ENCODE measurements at regions not wholly inside any gene's neighbourhood (a gene's known extent, or its start where the extent isn't known, plus 50 kb on each side); places are given as distances from the start of the nearest gene placed in this dataset.

DNA sequence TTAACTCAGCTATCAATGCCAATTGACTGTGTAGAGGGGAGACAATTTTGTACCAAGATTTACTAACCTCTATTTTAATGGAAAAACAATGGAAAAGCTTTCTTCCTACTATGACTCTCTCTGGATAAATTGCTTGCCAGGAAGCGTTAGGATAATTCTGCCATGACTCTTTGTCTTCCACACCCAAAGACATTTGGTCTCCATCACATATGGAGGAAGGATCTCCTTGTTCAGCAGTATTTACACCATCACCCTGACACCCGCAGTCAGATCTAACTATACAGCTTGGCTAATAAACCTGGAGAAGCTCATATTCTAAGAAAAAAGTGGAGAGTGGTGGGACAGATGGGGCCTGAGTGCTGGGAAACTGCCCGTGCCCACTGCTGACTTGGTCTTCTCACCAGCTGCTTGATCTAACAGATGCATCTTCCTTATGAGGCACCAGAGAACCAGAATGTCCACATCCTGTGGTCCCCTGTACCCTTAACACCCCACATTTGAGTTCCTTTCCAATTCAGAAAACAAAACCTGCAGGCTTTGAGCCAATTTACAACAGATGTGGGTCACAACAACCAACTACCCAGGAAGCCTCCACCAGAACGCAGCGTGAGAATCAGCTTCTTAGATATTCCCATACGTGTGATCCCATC, 154.0 kb downstream of the DAD1 start:
- Histone ChIP-seq H3K9me3 (ENCODE audit: control insufficient read depth, low read length) (no peaks in the 10 kb centered on the region), H3K27me3 (ENCODE audit: control insufficient read depth in 1 of 2, insufficient read depth in 2 of 2, low read length in 1 of 2) (no peaks in the 10 kb centered on the region), H3K4me1 (ENCODE audit: control insufficient read depth in 1 of 2, insufficient read depth in 2 of 2, low read length in 2 of 2) (peaks cover 0 to 5% of the 10 kb centered on the region in 2 donors), H3K27ac (ENCODE audit: low read depth in 1 of 2, low read length in 2 of 2) (no peak overlapping the region), H3K4me3 (ENCODE audit: low read length in 2 of 2) (no peak overlapping the region), H3K36me3 (ENCODE audit: control insufficient read depth in 1 of 2, insufficient read depth in 2 of 2, low read length in 1 of 2) (no peaks in the 10 kb centered on the region)
- 96 to 97% methylated on average over 6 of the region's 6 CpGs for WGBS, 2 donors
- ATAC-seq (ENCODE audit: low FRiP score) (no peak), DNase-seq (no peak)
- intact Hi-C loops (cut with DNase I), result no loop called here

DNA sequence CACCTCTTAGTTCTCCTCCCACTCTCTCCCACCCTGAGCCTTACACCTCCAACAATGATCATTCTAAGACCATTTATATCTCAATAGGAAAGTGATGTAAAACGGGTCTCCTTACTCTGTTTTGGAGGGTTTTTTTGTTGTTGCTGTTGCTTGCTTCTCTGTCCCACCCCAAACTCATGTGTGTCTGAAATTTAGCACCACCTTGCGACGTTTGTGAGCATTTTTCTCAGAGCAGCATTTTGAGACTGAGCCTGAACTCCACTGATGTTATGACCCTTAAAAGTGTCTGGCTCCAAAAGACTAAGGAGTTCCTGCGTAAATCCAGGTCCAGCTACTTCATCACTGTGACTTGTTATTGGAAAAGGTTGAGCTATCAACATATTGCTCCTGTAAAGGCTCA, 155.0 kb downstream of the DAD1 start:
- intact Hi-C loops (cut with DNase I), result no loop called here
- Histone ChIP-seq H3K4me1 (ENCODE audit: control insufficient read depth in 1 of 2, insufficient read depth in 2 of 2, low read length in 2 of 2) (peaks cover 0 to 5% of the 10 kb centered on the region in 2 donors), H3K4me3 (ENCODE audit: low read length in 2 of 2) (no peak overlapping the region), H3K9me3 (ENCODE audit: control insufficient read depth, low read length) (no peaks in the 10 kb centered on the region), H3K36me3 (ENCODE audit: control insufficient read depth in 1 of 2, insufficient read depth in 2 of 2, low read length in 1 of 2) (no peaks in the 10 kb centered on the region), H3K27ac (ENCODE audit: low read depth in 1 of 2, low read length in 2 of 2) (no peak overlapping the region), H3K27me3 (ENCODE audit: control insufficient read depth in 1 of 2, insufficient read depth in 2 of 2, low read length in 1 of 2) (no peaks in the 10 kb centered on the region)
- WGBS, 2 donors, result 80 to 83% methylated on average over 4 of the region's 4 CpGs
- ATAC-seq (ENCODE audit: low FRiP score), result no peak
- no peak for DNase-seq

DNA sequence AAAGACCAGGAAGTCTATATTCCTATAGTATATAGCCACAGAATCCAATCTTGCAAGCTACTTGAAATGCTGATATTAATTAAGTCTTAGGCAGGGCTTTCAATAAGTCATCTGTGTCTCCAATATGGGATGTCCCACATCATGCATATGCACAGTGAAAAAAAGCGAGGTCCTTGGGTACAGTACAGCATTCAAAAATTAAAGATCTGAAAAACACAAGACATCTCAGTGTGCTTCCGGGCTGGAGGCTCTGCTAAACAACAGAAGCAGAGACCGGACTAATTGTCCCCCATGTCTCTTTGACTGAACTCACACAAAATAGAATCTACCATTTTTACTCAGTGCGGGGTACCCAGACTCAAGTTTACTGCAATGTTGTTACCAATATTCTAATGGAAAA, 156.0 kb downstream of the DAD1 start:
- Histone ChIP-seq H3K36me3 (ENCODE audit: control insufficient read depth in 1 of 2, insufficient read depth in 2 of 2, low read length in 1 of 2) (no peaks in the 10 kb centered on the region), H3K9me3 (ENCODE audit: control insufficient read depth, low read length) (no peaks in the 10 kb centered on the region), H3K27me3 (ENCODE audit: control insufficient read depth in 1 of 2, insufficient read depth in 2 of 2, low read length in 1 of 2) (no peaks in the 10 kb centered on the region), H3K4me1 (ENCODE audit: control insufficient read depth in 1 of 2, insufficient read depth in 2 of 2, low read length in 2 of 2) (peaks cover 0 to 5% of the 10 kb centered on the region in 2 donors), H3K4me3 (ENCODE audit: low read length in 2 of 2) (no peak overlapping the region), H3K27ac (ENCODE audit: low read depth in 1 of 2, low read length in 2 of 2) (no peak overlapping the region)
- WGBS, 2 donors, result 56 to 57% methylated on average over 4 of the region's 4 CpGs
- DNase-seq (no peak), ATAC-seq (ENCODE audit: low FRiP score) (no peak)
- intact Hi-C loops (cut with DNase I), result no loop called here

DNA sequence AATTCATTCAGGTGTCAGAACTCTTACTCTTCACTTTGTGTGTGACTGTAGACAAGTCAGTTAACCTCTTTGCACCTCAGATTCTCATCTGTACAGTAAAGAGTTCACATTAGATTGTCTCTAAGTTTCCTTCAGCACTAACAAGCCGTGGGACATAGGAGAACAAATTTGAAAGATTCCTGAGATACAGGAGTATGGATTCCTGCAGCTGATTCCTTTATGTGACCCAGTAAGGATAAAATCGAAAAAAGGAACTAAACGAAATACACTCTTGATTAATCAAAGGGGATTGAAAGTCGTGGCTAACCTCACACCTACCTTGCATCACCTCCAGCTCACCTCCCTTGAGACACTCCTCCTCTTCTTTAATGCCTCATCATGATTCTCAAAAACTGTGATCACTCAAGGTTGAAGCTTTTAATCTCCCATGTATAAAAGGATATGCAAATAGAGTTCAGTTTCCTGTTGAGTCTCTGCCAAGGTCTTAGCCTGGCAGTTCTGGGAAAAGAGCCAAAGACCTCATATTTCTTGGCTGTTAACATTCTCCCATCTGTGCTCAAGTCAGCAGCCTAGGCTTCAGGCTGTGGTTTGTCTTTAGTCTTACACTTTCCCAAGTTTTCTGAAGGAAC, 156.6 kb downstream of the DAD1 start:
- intact Hi-C loops (cut with DNase I), result no loop called here
- WGBS, 2 donors, result 11 to 14% methylated on average over 4 of the region's 4 CpGs
- H3K4me3 ChIP-seq (ENCODE audit: low read length in 2 of 2), result no peak overlapping the region
- ATAC-seq (ENCODE audit: low FRiP score) (peak; percentile 72), DNase-seq (peak in 1 of 2 donors; percentile 50)
- no peaks in the 10 kb centered on the region for H3K9me3 ChIP-seq (ENCODE audit: control insufficient read depth, low read length)
- no peaks in the 10 kb centered on the region for H3K36me3 ChIP-seq (ENCODE audit: control insufficient read depth in 1 of 2, insufficient read depth in 2 of 2, low read length in 1 of 2)
- H3K27me3 ChIP-seq (ENCODE audit: control insufficient read depth in 1 of 2, insufficient read depth in 2 of 2, low read length in 1 of 2), result no peaks in the 10 kb centered on the region
- peaks cover 0 to 5% of the 10 kb centered on the region in 2 donors for H3K4me1 ChIP-seq (ENCODE audit: control insufficient read depth in 1 of 2, insufficient read depth in 2 of 2, low read length in 2 of 2)
- no peak overlapping the region for H3K27ac ChIP-seq (ENCODE audit: low read depth in 1 of 2, low read length in 2 of 2)

DNA sequence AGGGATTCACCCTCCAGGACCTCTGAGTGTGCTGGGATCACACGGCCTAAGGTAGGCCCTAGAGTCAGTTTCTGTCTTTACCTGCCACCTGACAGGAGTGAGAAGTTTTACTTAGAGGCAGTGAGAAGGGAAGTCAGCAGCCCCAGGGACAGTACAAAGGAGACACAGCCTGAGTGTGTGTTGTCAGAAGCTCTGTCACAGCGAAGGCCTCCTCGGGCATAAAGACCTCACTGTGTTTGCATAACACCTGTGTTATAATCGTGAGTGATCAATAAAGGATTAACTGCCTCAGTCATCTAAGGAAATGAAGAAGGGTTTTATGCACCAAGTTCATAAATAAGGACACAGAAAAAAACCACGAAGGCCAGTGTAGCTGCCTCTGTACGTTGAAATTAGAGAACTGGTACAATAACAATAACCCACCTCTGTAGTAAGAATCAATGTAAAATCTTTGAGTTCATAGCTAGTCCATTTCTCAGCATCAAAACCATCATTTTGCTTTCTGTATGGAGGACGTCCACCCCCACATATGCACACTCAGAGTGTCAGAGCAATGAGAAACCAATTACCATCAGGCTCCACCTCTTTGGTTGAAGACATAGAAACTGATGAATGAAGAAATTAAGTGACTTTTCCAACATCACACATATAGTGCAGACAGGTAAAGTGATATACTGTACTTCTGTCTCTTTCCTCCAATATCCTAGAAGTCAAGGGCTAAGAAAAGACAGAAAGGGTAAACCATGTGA, 159.3 kb downstream of the DAD1 start:
- intact Hi-C loops (cut with DNase I), result loop anchor here in 1 of 2 donors (10.0 kb wide), 1 partner anchor 1155 kb away; no protein-coding TSS in a partner anchor
- ATAC-seq (ENCODE audit: low FRiP score), result no peak
- H3K9me3 ChIP-seq (ENCODE audit: control insufficient read depth, low read length), result no peaks in the 10 kb centered on the region
- H3K27ac ChIP-seq (ENCODE audit: low read depth in 1 of 2, low read length in 2 of 2), result no peak overlapping the region
- DNase-seq, result no peak
- peaks cover 0 to 5% of the 10 kb centered on the region in 2 donors for H3K4me1 ChIP-seq (ENCODE audit: control insufficient read depth in 1 of 2, insufficient read depth in 2 of 2, low read length in 2 of 2)
- no peak overlapping the region for H3K4me3 ChIP-seq (ENCODE audit: low read length in 2 of 2)
- H3K27me3 ChIP-seq (ENCODE audit: control insufficient read depth in 1 of 2, insufficient read depth in 2 of 2, low read length in 1 of 2), result no peaks in the 10 kb centered on the region
- 89 to 93% methylated on average over 7 of the region's 7 CpGs for WGBS, 2 donors
- H3K36me3 ChIP-seq (ENCODE audit: control insufficient read depth in 1 of 2, insufficient read depth in 2 of 2, low read length in 1 of 2), result no peaks in the 10 kb centered on the region

DNA sequence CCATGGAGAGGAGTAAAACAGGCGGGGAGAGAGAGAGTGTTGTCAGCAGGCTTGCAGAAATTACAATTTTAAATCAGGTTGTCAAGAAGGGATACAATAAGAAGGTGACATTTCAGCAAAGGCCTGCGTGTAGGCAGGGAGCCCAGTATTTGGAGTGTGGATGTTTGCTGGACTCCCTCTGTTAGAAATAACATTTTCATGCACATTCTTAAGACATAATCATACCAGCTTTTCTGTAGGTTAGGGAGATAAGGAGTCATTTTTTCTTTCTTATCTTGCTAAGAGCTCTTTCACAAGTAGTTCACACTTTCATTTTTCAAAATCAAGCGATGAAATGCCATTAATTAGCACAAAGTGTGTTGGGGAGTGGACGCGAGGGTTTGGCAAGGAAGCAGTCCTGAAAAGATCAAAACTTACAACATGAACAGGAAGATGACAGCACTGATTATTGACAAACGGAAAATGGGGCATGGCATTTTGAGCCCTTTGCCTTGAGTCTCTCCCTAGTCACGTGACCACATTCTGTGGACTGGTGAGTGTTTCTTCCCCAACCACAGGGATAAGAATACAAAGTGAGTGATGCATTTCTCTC, 160.2 kb downstream of the DAD1 start:
- Histone ChIP-seq H3K36me3 (ENCODE audit: control insufficient read depth in 1 of 2, insufficient read depth in 2 of 2, low read length in 1 of 2) (no peaks in the 10 kb centered on the region), H3K27me3 (ENCODE audit: control insufficient read depth in 1 of 2, insufficient read depth in 2 of 2, low read length in 1 of 2) (no peaks in the 10 kb centered on the region), H3K4me3 (ENCODE audit: low read length in 2 of 2) (no peak overlapping the region), H3K4me1 (ENCODE audit: control insufficient read depth in 1 of 2, insufficient read depth in 2 of 2, low read length in 2 of 2) (peaks cover 0 to 5% of the 10 kb centered on the region in 2 donors), H3K27ac (ENCODE audit: low read depth in 1 of 2, low read length in 2 of 2) (peak overlapping the region in 1 of 2 donors; percentile 24), H3K9me3 (ENCODE audit: control insufficient read depth, low read length) (no peaks in the 10 kb centered on the region)
- 27% methylated on average over 7 of the region's 7 CpGs for WGBS, 2 donors
- DNase-seq (no peak), ATAC-seq (ENCODE audit: low FRiP score) (no peak)
- intact Hi-C loops (cut with DNase I), result loop anchor here in 1 of 2 donors (10.0 kb wide), 1 partner anchor 1154 kb away; no protein-coding TSS in a partner anchor

DNA sequence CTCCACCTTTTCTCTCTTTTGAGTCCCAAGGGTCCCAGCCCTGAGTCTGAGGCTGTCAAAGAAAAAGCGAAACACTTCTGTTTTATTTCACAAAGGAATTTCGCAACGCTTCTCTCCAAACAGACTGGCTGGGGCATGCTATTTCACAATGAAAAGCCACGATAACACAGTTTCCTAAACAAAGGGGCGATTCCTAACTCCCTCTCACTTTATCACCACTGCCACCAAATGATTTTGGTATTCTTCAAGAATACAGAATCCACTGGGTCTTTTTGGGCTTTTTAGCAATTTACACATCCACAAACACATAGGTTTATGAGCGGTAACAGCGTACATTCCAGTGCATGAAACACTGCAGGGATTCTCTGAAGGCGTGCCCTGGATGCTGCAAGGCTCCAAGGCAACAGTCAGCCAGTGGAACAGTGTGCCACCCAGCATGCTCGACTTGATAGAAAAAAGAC, 161.2 kb downstream of the DAD1 start:
- ATAC-seq (ENCODE audit: low FRiP score), result peak; percentile 56
- WGBS, 2 donors, result 8 to 13% methylated on average over 9 of the region's 9 CpGs

DNA sequence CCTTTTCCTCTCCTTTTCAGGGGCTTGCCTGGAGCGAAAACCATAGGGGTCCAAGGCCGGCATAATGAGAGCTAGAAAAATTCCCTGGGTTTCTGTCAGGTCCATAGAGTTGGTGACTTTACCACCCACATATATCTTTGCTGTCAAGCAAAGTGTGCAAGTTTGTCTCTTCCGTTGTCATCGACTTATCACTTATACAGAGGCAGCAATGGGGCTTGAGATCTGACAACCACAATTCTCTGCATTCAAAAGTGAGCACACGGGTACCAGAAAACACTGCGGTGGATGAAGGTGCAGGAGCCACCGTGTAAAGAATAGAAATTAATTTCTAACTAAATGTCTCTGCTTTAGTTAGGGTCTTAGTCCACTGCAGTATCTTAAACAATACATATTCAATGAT, 162.3 kb downstream of the DAD1 start:
- no peak for ATAC-seq (ENCODE audit: low FRiP score)
- Histone ChIP-seq H3K4me3 (ENCODE audit: low read length in 2 of 2) (no peak overlapping the region), H3K36me3 (ENCODE audit: control insufficient read depth in 1 of 2, insufficient read depth in 2 of 2, low read length in 1 of 2) (no peaks in the 10 kb centered on the region), H3K27ac (ENCODE audit: low read depth in 1 of 2, low read length in 2 of 2) (no peak overlapping the region), H3K4me1 (ENCODE audit: control insufficient read depth in 1 of 2, insufficient read depth in 2 of 2, low read length in 2 of 2) (no peaks in the 10 kb centered on the region), H3K27me3 (ENCODE audit: control insufficient read depth in 1 of 2, insufficient read depth in 2 of 2, low read length in 1 of 2) (no peaks in the 10 kb centered on the region), H3K9me3 (ENCODE audit: control insufficient read depth, low read length) (no peaks in the 10 kb centered on the region)
- 81 to 84% methylated on average over 7 of the region's 7 CpGs for WGBS, 2 donors
- intact Hi-C loops (cut with DNase I), result loop anchor here in 1 of 2 donors (10.0 kb wide), 1 partner anchor 1152 kb away; no protein-coding TSS in a partner anchor
- no peak for DNase-seq

More for the DNA sequence above, 161.2 kb downstream of the DAD1 start:
- H3K4me3 ChIP-seq (ENCODE audit: low read length in 2 of 2), result no peak overlapping the region
- intact Hi-C loops (cut with DNase I), result loop anchor here in 1 of 2 donors (10.0 kb wide), 1 partner anchor 1153 kb away; no protein-coding TSS in a partner anchor
- no peaks in the 10 kb centered on the region for H3K9me3 ChIP-seq (ENCODE audit: control insufficient read depth, low read length)
- H3K36me3 ChIP-seq (ENCODE audit: control insufficient read depth in 1 of 2, insufficient read depth in 2 of 2, low read length in 1 of 2), result no peaks in the 10 kb centered on the region
- peaks cover 0 to 5% of the 10 kb centered on the region in 2 donors for H3K4me1 ChIP-seq (ENCODE audit: control insufficient read depth in 1 of 2, insufficient read depth in 2 of 2, low read length in 2 of 2)
- no peaks in the 10 kb centered on the region for H3K27me3 ChIP-seq (ENCODE audit: control insufficient read depth in 1 of 2, insufficient read depth in 2 of 2, low read length in 1 of 2)
- H3K27ac ChIP-seq (ENCODE audit: low read depth in 1 of 2, low read length in 2 of 2), result no peak overlapping the region
- DNase-seq, result peak in 1 of 2 donors; percentile 57

Measured in aorta (tissue), 5 donors.